ENCODE measurements at regions not wholly inside any gene's neighbourhood (a gene's known extent, or its start where the extent isn't known, plus 50 kb on each side); places are given as distances from the start of the nearest gene placed in this dataset.
"Not testable (repeated sequence)": the region's sequence is repeated elsewhere in the genome, so short reads cannot be mapped to it uniquely, and the experiment has no call there.

- DNase-seq: no peak
These were observed 1016.3 kb upstream of the SEMA6A start for GRCh38 chr5:117590944-117591343.

GRCh38 chr5:117588611-117589010, 1014.0 kb upstream of the SEMA6A start:
- DNase-seq: no peak

- DNase-seq: no peak
These were observed 1012.5 kb upstream of the SEMA6A start for GRCh38 chr5:117587111-117587510.

DNA sequence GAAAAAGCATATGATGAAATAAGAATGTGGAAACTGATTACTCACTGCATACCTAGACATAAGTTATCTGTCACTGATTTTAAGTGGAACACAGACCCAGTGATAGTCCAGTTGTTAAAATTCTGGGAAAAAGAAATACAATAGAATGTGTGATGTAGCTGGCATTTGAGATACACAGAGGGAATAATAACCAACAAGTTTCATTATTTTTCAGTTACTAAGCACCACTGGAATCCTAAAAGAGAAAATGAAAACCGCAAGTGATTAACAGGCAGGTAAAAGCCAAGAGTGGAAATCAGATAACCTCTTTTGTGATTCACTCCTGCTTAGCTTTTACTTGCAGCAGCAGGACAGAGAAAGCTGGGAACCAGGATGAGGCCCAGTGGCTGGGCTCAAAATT, 994.0 kb upstream of the SEMA6A start:
- no peak for DNase-seq

DNA sequence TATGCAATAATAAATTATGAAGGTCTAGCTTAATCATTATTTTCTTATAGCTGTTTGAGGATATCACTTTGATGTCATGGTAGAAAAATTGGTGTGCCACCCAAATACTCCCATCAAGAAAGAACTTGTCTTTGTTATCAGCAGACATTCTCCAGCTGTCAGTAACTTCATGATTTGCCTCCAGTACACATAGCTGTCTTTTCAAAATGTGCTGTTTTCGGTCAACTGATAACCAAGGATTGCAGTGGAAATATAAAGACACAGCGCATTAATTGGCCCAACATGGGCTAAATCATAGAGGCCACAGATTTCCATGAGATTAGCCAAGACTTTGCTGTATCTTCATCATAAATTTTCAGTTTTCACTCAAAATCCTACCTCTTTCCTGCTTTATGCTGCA, 993.5 kb upstream of the SEMA6A start:
- DNase-seq: no peak

GRCh38 chr5:117562647-117563046, 988.0 kb upstream of the SEMA6A start:
- DNase-seq: no peak

DNA sequence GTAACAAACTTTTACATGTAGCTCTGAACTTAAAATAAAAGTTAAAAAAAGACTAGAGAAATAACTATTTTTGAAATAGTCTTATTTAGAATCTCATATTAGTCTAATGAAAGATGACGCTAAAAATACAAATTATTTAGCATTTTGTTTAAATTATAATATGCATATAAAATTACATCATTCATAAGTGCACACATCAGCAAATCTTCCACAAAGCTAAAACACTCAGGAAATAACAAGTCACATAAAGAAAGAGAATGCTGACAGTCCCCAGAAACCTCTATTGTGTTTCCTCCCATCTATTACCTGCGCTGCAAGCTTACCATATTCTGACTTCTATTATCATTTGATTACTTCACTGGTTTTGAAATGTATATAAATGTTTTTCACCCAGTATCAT, 986.9 kb upstream of the SEMA6A start:
- DNase-seq: no peak

DNA sequence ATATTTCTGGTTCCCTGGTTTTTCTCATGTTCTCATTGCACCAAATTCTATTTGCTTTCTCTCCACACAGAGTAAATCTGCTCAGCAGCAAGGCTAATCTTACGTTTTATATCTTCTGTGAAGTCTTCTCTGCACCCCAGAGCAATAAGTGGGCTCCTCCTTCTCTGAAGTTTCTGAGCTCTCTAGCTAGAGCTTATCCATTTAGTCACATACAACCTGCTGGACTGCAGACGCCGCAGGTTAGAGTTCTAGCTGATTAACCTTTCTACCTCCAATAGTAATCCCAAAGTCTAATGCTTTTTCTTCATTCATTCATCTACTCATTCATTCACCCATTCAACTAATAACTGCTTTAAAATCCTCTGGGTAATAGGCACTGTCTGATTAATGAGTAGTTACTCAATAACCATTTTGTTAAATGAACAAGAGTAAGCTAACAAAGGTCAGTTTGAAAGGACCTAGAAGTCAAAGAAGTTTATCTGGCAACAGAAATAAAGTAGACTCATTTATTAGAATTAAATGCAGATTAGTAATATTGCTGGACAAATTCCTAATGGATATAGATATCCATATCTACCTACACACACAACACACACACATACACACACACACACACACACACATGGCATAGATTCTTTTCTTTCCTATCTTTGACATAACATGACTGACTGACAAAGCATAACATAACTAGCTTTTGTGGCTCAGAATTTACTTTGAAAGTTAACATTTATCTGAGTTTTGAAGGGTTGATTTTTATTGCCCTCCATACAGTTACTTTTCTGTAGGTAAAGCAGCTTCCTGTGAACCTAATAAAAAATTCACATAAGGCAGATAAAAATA, 984.6 kb upstream of the SEMA6A start:
- DNase-seq: no peak

- no peak for DNase-seq
These were observed 976.6 kb upstream of the SEMA6A start for GRCh38 chr5:117551236-117551635.

DNA sequence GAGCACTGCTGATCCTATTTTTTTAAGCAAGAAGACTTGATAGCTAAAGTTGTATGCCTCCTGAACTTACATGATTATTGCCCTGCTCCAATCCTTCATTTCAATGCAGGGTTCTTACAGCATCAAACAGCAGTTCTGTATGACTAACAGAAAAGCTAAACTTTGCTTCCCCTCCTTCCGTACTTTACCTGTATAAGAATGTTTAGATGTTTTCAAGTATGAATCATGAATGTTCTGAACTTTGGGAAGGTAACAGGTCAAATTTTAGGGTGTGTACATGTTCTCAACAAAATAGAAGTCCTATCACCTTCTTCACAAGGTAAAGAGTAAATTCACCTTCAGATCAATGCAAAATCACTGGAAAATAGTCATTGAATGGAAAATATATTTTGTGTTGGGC, 972.6 kb upstream of the SEMA6A start:
- no peak for DNase-seq

DNA sequence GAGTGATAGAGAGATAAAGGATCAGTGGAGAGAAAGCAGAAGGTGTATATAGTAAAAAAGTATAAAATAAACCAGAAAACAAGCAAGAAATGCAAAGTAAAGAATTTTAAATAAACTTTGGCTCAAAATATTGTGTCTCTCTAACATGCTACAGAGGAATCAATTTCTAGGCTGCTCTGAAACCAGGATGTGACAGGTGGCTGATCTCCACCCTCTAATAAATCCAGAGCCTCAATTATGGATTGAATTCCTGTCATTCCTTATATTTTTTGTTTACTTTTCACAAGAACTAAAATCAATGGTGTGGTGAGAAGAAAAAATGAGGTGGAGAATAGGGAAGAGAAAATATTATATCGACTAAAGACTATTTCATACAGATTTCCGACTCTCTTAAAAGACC, 965.1 kb upstream of the SEMA6A start:
- no peak for DNase-seq

DNA sequence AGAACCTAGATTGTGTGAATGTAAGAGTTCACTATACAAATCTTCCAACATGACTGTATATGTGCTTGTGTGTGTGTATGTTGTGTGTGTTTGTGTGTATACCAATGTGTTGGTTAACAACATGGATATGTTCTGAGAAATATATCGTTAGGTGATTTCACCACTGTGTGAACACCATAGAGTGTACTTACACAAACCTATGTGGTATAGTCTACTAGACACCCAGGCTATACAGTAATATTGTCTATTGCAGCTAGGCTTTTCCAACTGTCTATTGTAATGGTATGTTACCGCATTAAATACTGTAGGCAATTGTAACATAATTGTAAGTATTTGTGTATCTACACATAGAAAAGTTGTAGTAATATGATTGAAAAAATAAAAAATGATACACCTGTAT, 959.2 kb upstream of the SEMA6A start:
- no peak for DNase-seq

- DNase-seq: not testable (repeated sequence)
These were observed 958.5 kb upstream of the SEMA6A start for GRCh38 chr5:117533051-117533670.

- DNase-seq: no peak
These were observed 945.4 kb upstream of the SEMA6A start for GRCh38 chr5:117519957-117520500.

GRCh38 chr5:117504305-117504704, 929.7 kb upstream of the SEMA6A start:
- no peak for DNase-seq

DNA sequence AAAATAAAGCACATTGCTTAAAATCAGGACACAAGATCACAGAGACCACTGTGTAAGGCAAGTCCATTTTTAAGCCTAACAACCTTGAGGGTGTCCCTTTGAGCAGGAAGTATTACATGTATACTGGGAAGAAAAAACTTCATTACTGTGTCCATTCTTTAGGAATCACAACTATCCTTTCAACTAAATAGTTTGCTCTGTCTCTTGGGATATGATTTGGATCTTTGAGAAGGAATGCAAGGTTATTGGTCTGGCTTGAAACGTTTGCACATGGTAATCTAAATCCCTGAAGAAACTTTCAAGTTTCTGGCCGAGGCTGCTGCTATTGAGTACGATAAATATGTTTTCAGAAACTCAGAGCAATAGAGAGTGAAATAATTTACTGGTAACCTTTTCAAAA, 923.0 kb upstream of the SEMA6A start:
- no peak for DNase-seq

GRCh38 chr5:117496801-117497200, 922.2 kb upstream of the SEMA6A start:
- no peak for DNase-seq

- DNase-seq: no peak
These were observed 919.6 kb upstream of the SEMA6A start for GRCh38 chr5:117494188-117494587.

DNA sequence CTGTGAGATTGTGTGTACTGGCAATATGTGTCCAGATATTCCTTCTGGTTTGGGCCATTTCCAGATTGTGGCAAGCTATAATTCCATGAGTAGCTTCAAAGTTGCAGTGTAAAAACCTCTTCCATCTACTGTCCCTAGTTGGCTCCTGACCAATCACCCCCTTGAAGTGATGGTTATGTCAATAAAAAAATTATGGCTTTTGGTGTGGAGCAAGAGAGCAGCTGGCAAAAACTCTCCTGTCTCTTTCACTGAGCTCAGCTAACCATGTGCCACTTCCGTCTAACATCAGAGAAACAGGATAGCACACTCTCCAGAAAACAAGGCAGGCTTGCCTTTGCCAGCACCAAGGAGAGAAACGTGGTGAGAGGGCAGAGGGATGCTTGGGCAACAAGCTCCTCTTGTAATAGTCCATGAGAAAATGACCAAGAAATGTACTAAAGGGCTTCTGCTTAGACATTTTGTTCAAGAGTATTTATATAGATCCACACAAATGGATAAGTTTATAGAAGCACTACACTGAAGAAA, 914.4 kb upstream of the SEMA6A start:
- no peak for DNase-seq

GRCh38 chr5:117487556-117487955, 912.9 kb upstream of the SEMA6A start:
- DNase-seq: no peak

GRCh38 chr5:117486879-117487391, 912.3 kb upstream of the SEMA6A start:
- DNase-seq: no peak

GRCh38 chr5:117486261-117486660, 911.6 kb upstream of the SEMA6A start:
- DNase-seq: no peak

- DNase-seq: no peak
These were observed 901.3 kb upstream of the SEMA6A start for GRCh38 chr5:117475919-117476318.

DNA sequence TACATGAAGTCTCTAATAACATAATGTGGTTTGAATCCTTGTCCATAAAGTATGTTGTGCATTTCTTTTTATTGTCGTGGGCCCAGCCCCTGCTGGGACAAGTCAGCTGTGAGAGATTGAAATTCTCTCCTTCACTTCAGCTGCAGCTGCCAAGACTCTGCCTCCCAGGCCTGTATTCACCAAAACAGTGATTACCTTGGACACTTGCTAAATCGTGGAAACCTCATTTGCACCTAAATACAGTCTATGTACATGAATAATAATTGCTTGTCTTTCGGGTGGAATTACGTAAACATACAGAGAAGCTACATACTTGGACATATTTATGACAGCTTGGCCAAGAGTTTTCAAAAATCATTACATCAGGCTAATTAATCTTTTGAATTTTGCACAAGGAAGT, 898.5 kb upstream of the SEMA6A start:
- DNase-seq: no peak

Measured in CD4-positive, alpha-beta T cell treated with Interleukin-1 beta for 1 hour (primary cell).